B cell (primary cell): ENCODE measurements at regions not wholly inside any gene's neighbourhood (a gene's known extent, or its start where the extent isn't known, plus 50 kb on each side); places are given as distances from the start of the nearest gene placed in this dataset.

ENCODE experiments used
- ATAC-seq: fragments of 200-7000 bp; cut with Tn5 transposase; one replicate; pipeline ENCODE4 v1.10.0; 2021; ENCODE audit warnings: low read depth, mild to moderate bottlenecking, moderate number of reproducible peaks, moderate library complexity
- CTCF ChIA-PET: fragments of 350-600 bp; sonication (Branson Sonifier 250); formaldehyde crosslinking; loops from one replicate; lab custom pipeline; 2021; ENCODE audit warnings: antibody characterized with exemption, inconsistent platforms; lab: Charles Lee
- POLR2A ChIA-PET: fragments of 350-600 bp; sonication (Branson Sonifier 250); formaldehyde crosslinking; loops from one replicate; lab custom pipeline; 2021; ENCODE audit warnings: antibody characterized with exemption; lab: Charles Lee
- DNase-seq: peaks from one replicate; pipeline ENCODE4 v3.0.0; 2013
- H2AFZ ChIP-seq: 2 replicates; pipeline ENCODE4 v1.6.1; 2012; ENCODE audit warnings: mild to moderate bottlenecking, low read depth, low read length; ENCODE audit not compliant: insufficient read depth, poor library complexity, severe bottlenecking
- H3K27ac ChIP-seq, 2 donors: 1 replicate in 1 of 2; 2 replicates in 1 of 2; pipeline ENCODE4 v1.5.1; 2012 to 2013; ENCODE audit warnings: low read length in 2 of 2, mild to moderate bottlenecking in 2 of 2, moderate library complexity in 1 of 2
- H3K27me3 ChIP-seq, 4 experiments: fragments of 200-600 bp in 1 of 4; sonication (generic) in 1 of 4; replicated peaks in 1 of 4; 1 replicate in 2 of 4; 2 replicates in 2 of 4; pipeline versions ENCODE4 v1.6.1 to v1.7.0; 2013 to 2016; ENCODE audit warnings: low read length in 3 of 4, mild to moderate bottlenecking in 2 of 4, mixed read lengths in 1 of 4, moderate library complexity in 1 of 4; ENCODE audit not compliant: insufficient read depth in 4 of 4, control insufficient read depth in 3 of 4; ENCODE audit errors: control extremely low read depth in 1 of 4
- H3K36me3 ChIP-seq, 2 experiments: replicated peaks in 1 of 2; 1 replicate in 1 of 2; 2 replicates in 1 of 2; pipeline versions ENCODE4 v1.6.1 to v1.7.1; 2013; ENCODE audit warnings: low read length in 1 of 2; ENCODE audit not compliant: insufficient read depth in 2 of 2, control insufficient read depth in 1 of 2; ENCODE audit errors: control extremely low read depth in 1 of 2, extremely low read depth in 1 of 2
- H3K4me1 ChIP-seq, 2 donors: fragments of 200-600 bp in 1 of 2; sonication (generic) in 1 of 2; 1 replicate in 1 of 2; 2 replicates in 1 of 2; pipeline versions ENCODE4 v1.5.1 to v1.6.1; 2013 to 2017; ENCODE audit warnings: low read length in 2 of 2; ENCODE audit not compliant: control insufficient read depth in 2 of 2, insufficient read depth in 2 of 2
- H3K4me2 ChIP-seq: replicated peaks from 2 replicates; pipeline ENCODE3; 2012; ENCODE audit warnings: mild to moderate bottlenecking, low read depth, low read length; ENCODE audit not compliant: poor library complexity, severe bottlenecking
- H3K4me3 ChIP-seq, 5 experiments: fragments of 200-600 bp in 1 of 5; sonication (generic) in 1 of 5; 1 replicate in 3 of 5; 2 replicates in 2 of 5; pipeline versions ENCODE4 v1.5.1 to v1.7.0; 2011 to 2016; ENCODE audit warnings: low read length in 4 of 5, mild to moderate bottlenecking in 4 of 5, low read depth in 2 of 5, control low read depth in 1 of 5, moderate library complexity in 1 of 5; ENCODE audit not compliant: insufficient read depth in 1 of 5; ENCODE audit errors: control extremely low read depth in 1 of 5, extremely low read depth in 1 of 5
- H3K79me2 ChIP-seq: fragments of 200-600 bp; sonication (generic); one replicate; pipeline ENCODE4 v1.6.0; 2016; ENCODE audit warnings: low read length; ENCODE audit not compliant: control insufficient read depth, insufficient read depth
- H3K9ac ChIP-seq: fragments of 200-600 bp; sonication (generic); 2 replicates; pipeline ENCODE4 v1.6.1; 2017; ENCODE audit warnings: mild to moderate bottlenecking, low read length, moderate library complexity
- H3K9me3 ChIP-seq, 3 donors: one replicate each; pipeline versions ENCODE4 v1.6.1 to v1.7.1; 2013; ENCODE audit warnings: low read length in 2 of 3; ENCODE audit not compliant: control insufficient read depth in 2 of 3, insufficient read depth in 1 of 3; ENCODE audit errors: control extremely low read depth in 1 of 3
- H4K20me1 ChIP-seq: 2 replicates; pipeline ENCODE4 v1.6.0; 2012; ENCODE audit warnings: mild to moderate bottlenecking, low read length; ENCODE audit not compliant: insufficient read depth, control insufficient read depth, poor library complexity, severe bottlenecking
- H3K27ac Mint-ChIP-seq: one replicate; pipeline ENCODE4 v1.8.0; 2021; ENCODE audit warnings: mixed read lengths
- H3K27me3 Mint-ChIP-seq: one replicate; pipeline ENCODE4 v1.8.0; 2021; ENCODE audit warnings: mixed read lengths
- H3K4me1 Mint-ChIP-seq: one replicate; pipeline ENCODE4 v1.8.0; 2021; ENCODE audit warnings: mixed read lengths
- H3K4me3 Mint-ChIP-seq: one replicate; pipeline ENCODE4 v1.8.0; 2021; ENCODE audit warnings: mixed read lengths
- H3K9me3 Mint-ChIP-seq: one replicate; pipeline ENCODE4 v1.8.0; 2022; ENCODE audit warnings: mixed read lengths; ENCODE audit not compliant: insufficient read depth
- EZH2 ChIP-seq: IDR thresholded peaks from 2 replicates; pipeline ENCODE4 v1.6.1; 2012; ENCODE audit warnings: borderline replicate concordance, low read depth, mild to moderate bottlenecking, moderate library complexity, low read length; ENCODE audit not compliant: insufficient read depth, poor library complexity, severe bottlenecking
- intact Hi-C: fragments of 100-400 bp; cut with micrococcal nuclease; formaldehyde crosslinking; loops from one replicate; pipeline ENCODE4 v1.10.0; 2022
- TF ChIP-seq, protein P1 (sequence below): fragments of 200-600 bp; IDR thresholded peaks from one replicate; pipeline ENCODE4 v1.8.0; 2022; ENCODE audit warnings: antibody characterized with exemption, mild to moderate bottlenecking

DNA sequence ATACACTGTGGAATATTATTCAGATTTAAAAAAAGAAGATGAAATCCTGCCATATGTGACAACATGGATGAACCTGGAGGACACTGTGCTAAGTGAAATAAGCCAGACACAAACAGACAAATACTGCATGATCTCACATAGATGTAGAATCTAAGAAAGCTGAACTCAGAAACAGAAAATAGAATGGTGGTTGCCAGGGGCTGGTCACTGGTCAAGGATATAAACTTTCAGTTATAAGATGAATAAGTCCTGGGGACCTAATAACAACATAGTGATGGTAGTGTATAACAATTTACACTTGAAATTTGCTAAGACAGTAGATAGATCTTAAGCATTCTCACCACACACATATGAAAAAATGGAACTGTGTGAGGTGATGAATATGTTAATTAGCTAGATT lies 161.3 kb upstream of the TMCC3 start:
- H3K4me1 Mint-ChIP-seq: peaks cover 44% of the 10 kb centered on the region
- ChIA-PET POLR2A (no interaction called here), CTCF (interaction anchor here (10.7 kb wide), 1 partner anchor 61 kb away, joined by 108 read pairs; no protein-coding TSS in a partner anchor)
- H3K4me3 ChIP-seq: no peak overlapping the region
- H3K27me3 Mint-ChIP-seq: no peaks in the 10 kb centered on the region
- H3K9me3 ChIP-seq: peaks cover 2 to 35% (median 13%) of the 10 kb centered on the region in 3 donors
- peaks cover 18% of the 10 kb centered on the region for H4K20me1 ChIP-seq
- no peak overlapping the region for H3K4me2 ChIP-seq
- H3K27me3 ChIP-seq: no peaks in the 10 kb centered on the region
- H3K9ac ChIP-seq: no peak overlapping the region
- intact Hi-C loops: no loop called here
- peaks cover 97% of the 10 kb centered on the region for H3K79me2 ChIP-seq
- H3K4me3 Mint-ChIP-seq: no peak overlapping the region
- DNase-seq: no peak
- H2AFZ ChIP-seq: no peak overlapping the region
- no peak overlapping the region for H3K27ac Mint-ChIP-seq
- TF ChIP-seq EZH2: no peak
- TF ChIP-seq, protein P1, sequence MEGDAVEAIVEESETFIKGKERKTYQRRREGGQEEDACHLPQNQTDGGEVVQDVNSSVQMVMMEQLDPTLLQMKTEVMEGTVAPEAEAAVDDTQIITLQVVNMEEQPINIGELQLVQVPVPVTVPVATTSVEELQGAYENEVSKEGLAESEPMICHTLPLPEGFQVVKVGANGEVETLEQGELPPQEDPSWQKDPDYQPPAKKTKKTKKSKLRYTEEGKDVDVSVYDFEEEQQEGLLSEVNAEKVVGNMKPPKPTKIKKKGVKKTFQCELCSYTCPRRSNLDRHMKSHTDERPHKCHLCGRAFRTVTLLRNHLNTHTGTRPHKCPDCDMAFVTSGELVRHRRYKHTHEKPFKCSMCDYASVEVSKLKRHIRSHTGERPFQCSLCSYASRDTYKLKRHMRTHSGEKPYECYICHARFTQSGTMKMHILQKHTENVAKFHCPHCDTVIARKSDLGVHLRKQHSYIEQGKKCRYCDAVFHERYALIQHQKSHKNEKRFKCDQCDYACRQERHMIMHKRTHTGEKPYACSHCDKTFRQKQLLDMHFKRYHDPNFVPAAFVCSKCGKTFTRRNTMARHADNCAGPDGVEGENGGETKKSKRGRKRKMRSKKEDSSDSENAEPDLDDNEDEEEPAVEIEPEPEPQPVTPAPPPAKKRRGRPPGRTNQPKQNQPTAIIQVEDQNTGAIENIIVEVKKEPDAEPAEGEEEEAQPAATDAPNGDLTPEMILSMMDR: no peak
- peaks cover 18 to 21% of the 10 kb centered on the region in 2 donors for H3K4me1 ChIP-seq
- no peak overlapping the region for H3K27ac ChIP-seq
- peaks cover 13% of the 10 kb centered on the region for H3K9me3 Mint-ChIP-seq
- H3K36me3 ChIP-seq: peaks cover 0 to 9% of the 10 kb centered on the region in 2 experiments
- no peak for ATAC-seq

DNA sequence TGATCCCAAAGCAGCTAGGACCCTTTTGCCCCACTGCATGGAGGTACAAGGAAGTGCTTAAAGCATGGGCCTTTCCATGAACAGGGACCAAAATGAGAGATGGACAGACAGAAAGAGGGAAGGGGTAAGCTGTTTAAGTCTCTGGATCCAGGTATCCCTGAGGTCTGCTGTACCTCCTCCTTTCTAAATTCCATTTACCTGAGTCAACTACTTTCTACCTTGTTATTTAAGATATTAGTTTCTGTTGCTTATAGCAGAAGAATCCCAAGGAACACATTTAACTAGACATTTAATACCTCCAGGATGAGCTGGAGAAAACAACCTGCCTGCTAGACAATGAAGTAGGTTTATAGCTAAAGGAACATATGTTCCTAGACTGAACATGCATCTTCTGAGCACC lies 157.6 kb upstream of the TMCC3 start:
- Histone ChIP-seq H3K36me3 (peaks cover 0 to 5% of the 10 kb centered on the region in 2 experiments), H3K27ac (no peak overlapping the region), H3K4me3 (no peak overlapping the region), H4K20me1 (peaks cover 18% of the 10 kb centered on the region), H3K4me2 (no peak overlapping the region), H3K79me2 (peaks cover 97% of the 10 kb centered on the region), H3K27me3 (no peaks in the 10 kb centered on the region), H2AFZ (no peak overlapping the region), H3K9me3 (peaks cover 1 to 17% (median 9%) of the 10 kb centered on the region in 3 donors), H3K4me1 (peaks cover 12 to 15% of the 10 kb centered on the region in 2 donors), H3K9ac (no peak overlapping the region)
- H3K9me3 Mint-ChIP-seq: peaks cover 7% of the 10 kb centered on the region
- no peaks in the 10 kb centered on the region for H3K27me3 Mint-ChIP-seq
- no peak overlapping the region for H3K4me3 Mint-ChIP-seq
- TF ChIP-seq, protein P1: no peak
- TF ChIP-seq EZH2: no peak
- H3K4me1 Mint-ChIP-seq: peaks cover 46% of the 10 kb centered on the region
- ChIA-PET CTCF (interaction anchor here (0.8 to 1.4 kb wide), 3 partner anchors 10 to 68 kb away, joined by 4 to 6 read pairs (median 4); no protein-coding TSS in a partner anchor), POLR2A (no interaction called here)
- H3K27ac Mint-ChIP-seq: no peak overlapping the region
- DNase-seq (no peak), ATAC-seq (no peak)
- intact Hi-C loops: no loop called here
